Osteocyte (in vitro differentiated cells): ENCODE measurements at regions not wholly inside any gene's neighbourhood (a gene's known extent, or its start where the extent isn't known, plus 50 kb on each side); places are given as distances from the start of the nearest gene placed in this dataset.

Experiments
- DNase-seq: peaks from one replicate; pipeline ENCODE4 v3.0.0; 2021; ENCODE audit warnings: mixed read lengths; ENCODE audit not compliant: unreplicated experiment; ENCODE audit errors: extremely low spot score
- H3K27ac Mint-ChIP-seq: one replicate; pipeline ENCODE4 v1.8.0; 2021; ENCODE audit warnings: mild to moderate bottlenecking, mixed read lengths; ENCODE audit not compliant: unreplicated experiment
- H3K27me3 Mint-ChIP-seq: one replicate; pipeline ENCODE4 v1.8.0; 2021; ENCODE audit warnings: mixed read lengths; ENCODE audit not compliant: unreplicated experiment
- H3K36me3 Mint-ChIP-seq: one replicate; pipeline ENCODE4 v1.8.0; 2021; ENCODE audit warnings: mixed read lengths; ENCODE audit not compliant: unreplicated experiment
- H3K4me1 Mint-ChIP-seq: one replicate; pipeline ENCODE4 v1.8.0; 2021; ENCODE audit warnings: mixed read lengths; ENCODE audit not compliant: unreplicated experiment
- H3K4me3 Mint-ChIP-seq: one replicate; pipeline ENCODE4 v1.8.0; 2021; ENCODE audit warnings: mild to moderate bottlenecking, moderate library complexity, mixed read lengths; ENCODE audit not compliant: unreplicated experiment
- H3K9me3 Mint-ChIP-seq: one replicate; pipeline ENCODE4 v1.8.0; 2021; ENCODE audit warnings: mixed read lengths; ENCODE audit not compliant: unreplicated experiment
- CTCF ChIP-seq: fragments of 200-600 bp; sonication (generic); IDR thresholded peaks from 2 replicates; pipeline ENCODE4 v1.5.0; 2021; ENCODE audit warnings: antibody characterized with exemption, mild to moderate bottlenecking, moderate library complexity

DNA sequence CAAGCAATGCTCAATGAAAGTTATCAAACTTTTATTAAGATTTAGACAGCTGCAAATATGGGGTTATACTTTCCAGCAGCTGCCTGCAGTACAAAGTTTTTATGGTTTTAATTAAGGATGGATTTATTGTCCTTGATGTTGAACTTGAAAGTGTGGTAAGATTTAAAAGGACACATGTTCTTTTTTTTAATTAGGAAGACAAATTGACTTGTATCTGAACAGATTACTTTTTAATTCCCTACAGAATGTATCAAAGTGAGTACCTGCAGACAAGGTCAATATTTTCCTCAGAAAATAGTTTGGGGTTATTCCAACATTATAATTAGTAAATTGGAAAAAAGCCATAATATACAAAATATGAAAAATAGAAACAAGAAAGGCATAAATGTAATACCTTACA, 218.2 kb upstream of the NEIL3 start:
- H3K4me1 Mint-ChIP-seq, result peaks cover 9% of the 10 kb centered on the region
- no peak overlapping the region for H3K27ac Mint-ChIP-seq
- no peak for TF ChIP-seq CTCF
- no peak overlapping the region for H3K4me3 Mint-ChIP-seq
- peaks cover 29% of the 10 kb centered on the region for H3K27me3 Mint-ChIP-seq
- no peaks in the 10 kb centered on the region for H3K9me3 Mint-ChIP-seq
- no peak for DNase-seq
- H3K36me3 Mint-ChIP-seq, result no peaks in the 10 kb centered on the region

DNA sequence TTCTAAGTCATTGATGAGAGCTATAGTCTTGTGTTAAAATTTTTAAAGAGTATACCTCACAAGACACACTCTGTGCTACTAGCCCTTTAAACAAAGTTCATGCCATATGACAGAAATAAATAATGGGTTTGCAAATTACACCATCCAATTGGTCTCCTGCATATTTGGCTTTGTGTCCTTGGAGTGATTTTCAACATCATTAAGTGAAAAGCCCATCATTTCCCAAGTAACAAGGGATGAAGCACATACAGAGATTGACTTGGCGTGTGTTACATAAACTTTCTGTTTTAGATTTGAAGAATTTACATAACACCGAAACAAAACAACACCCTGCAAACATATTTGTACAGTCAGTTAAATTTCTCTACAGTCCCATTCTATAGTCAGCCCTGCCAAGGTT, 216.9 kb upstream of the NEIL3 start:
- Mint-ChIP-seq H3K36me3 (no peaks in the 10 kb centered on the region), H3K27ac (no peak overlapping the region), H3K27me3 (peaks cover 25% of the 10 kb centered on the region), H3K4me3 (no peak overlapping the region), H3K9me3 (no peaks in the 10 kb centered on the region), H3K4me1 (peaks cover 9% of the 10 kb centered on the region)
- no peak for TF ChIP-seq CTCF
- DNase-seq, result no peak

DNA sequence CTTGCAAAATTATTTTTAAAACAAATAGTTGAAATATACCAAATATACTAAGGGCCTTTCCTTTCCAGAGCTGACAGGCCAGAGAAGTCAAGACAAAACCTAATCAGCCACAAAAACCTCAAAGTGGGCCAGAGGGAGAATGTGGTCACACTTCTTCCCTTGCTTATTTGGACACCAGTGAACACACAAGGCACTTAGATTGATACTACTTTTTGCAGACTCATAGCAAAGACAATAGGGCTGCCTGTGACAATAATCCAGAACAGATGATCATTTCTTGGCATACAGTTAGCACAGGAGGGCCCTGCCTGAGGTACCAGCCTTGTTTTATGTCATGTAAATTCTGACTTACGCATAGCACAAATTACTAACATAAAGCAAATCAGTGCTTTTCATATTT, 215.7 kb upstream of the NEIL3 start:
- H3K9me3 Mint-ChIP-seq, result no peaks in the 10 kb centered on the region

GRCh38 chr4:177097291-177097690, 212.4 kb upstream of the NEIL3 start:
- Mint-ChIP-seq H3K27ac (no peak overlapping the region), H3K27me3 (peaks cover 9% of the 10 kb centered on the region), H3K4me1 (peaks cover 9% of the 10 kb centered on the region), H3K36me3 (no peaks in the 10 kb centered on the region), H3K4me3 (no peak overlapping the region), H3K9me3 (no peaks in the 10 kb centered on the region)
- DNase-seq, result no peak
- TF ChIP-seq CTCF, result no peak

More for the DNA sequence above, 215.7 kb upstream of the NEIL3 start:
- TF ChIP-seq CTCF, result no peak
- Mint-ChIP-seq H3K27ac (no peak overlapping the region), H3K36me3 (no peaks in the 10 kb centered on the region), H3K4me3 (no peak overlapping the region), H3K27me3 (peaks cover 22% of the 10 kb centered on the region), H3K4me1 (peaks cover 9% of the 10 kb centered on the region)
- no peak for DNase-seq

DNA sequence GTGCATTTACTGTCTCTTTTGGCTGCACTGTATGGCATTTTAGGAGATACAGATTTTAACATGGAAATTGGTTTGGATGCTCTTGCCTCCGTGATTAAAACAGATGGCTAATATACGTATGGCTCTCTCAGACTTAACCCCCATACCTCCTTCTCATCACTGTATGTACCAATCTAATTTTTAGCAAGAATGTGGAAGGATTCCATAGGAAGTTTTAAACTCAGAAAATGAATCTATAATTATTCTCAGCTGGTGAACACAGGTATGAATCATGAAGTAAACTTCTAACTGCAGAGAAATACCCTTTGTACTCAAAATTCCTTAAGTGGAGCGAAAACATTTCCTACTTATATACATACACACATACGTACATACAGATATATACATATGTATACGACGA, 210.5 kb upstream of the NEIL3 start:
- TF ChIP-seq CTCF, result no peak
- Mint-ChIP-seq H3K27ac (no peak overlapping the region), H3K27me3 (peaks cover 9% of the 10 kb centered on the region), H3K9me3 (no peaks in the 10 kb centered on the region), H3K4me1 (peaks cover 5% of the 10 kb centered on the region), H3K36me3 (no peaks in the 10 kb centered on the region), H3K4me3 (no peak overlapping the region)
- DNase-seq, result no peak
